ENCODE measurements at regions not wholly inside any gene's neighbourhood (a gene's known extent, or its start where the extent isn't known, plus 50 kb on each side); places are given as distances from the start of the nearest gene placed in this dataset.
A peak's percentile ranks its signal among the peaks of the same experiment; 100 is the strongest.

GRCh38 chr4:148565801-148566200, 123.6 kb upstream of the NR3C2 start:
- DNase-seq: no peak
- intact Hi-C loops (cut with DNase I, micrococcal nuclease): no loop called here
- no peak for TF ChIP-seq CTCF (IDR thresholded peaks at IDR 0.05)
- Histone ChIP-seq H3K4me1 (ENCODE audit: low read depth) (no peaks in the 10 kb centered on the region), H3K36me3 (ENCODE audit: low read depth) (no peaks in the 10 kb centered on the region), H3K9me3 (peaks cover 12% of the 10 kb centered on the region), H3K4me3 (no peak overlapping the region)
- ATAC-seq: no peak

GRCh38 chr4:148563684-148564083, 121.5 kb upstream of the NR3C2 start:
- Histone ChIP-seq H3K4me3 (no peak overlapping the region), H3K4me1 (ENCODE audit: low read depth) (no peaks in the 10 kb centered on the region), H3K9me3 (no peaks in the 10 kb centered on the region), H3K36me3 (ENCODE audit: low read depth) (no peaks in the 10 kb centered on the region)
- TF ChIP-seq CTCF (IDR thresholded peaks at IDR 0.05): no peak
- intact Hi-C loops (cut with DNase I, micrococcal nuclease): no loop called here
- ATAC-seq (no peak), DNase-seq (no peak)

GRCh38 chr4:148561467-148561866, 119.3 kb upstream of the NR3C2 start:
- H3K4me3 ChIP-seq: no peak overlapping the region
- no peaks in the 10 kb centered on the region for H3K9me3 ChIP-seq
- ATAC-seq: no peak
- no peak for DNase-seq
- intact Hi-C loops (cut with DNase I, micrococcal nuclease): no loop called here
- no peaks in the 10 kb centered on the region for H3K36me3 ChIP-seq (ENCODE audit: low read depth)
- no peaks in the 10 kb centered on the region for H3K4me1 ChIP-seq (ENCODE audit: low read depth)
- TF ChIP-seq CTCF (IDR thresholded peaks at IDR 0.05): no peak

- intact Hi-C loops (cut with DNase I, micrococcal nuclease): no loop called here
- no peak for DNase-seq
- H3K9me3 ChIP-seq: no peaks in the 10 kb centered on the region
- no peak for ATAC-seq
- no peaks in the 10 kb centered on the region for H3K4me1 ChIP-seq (ENCODE audit: low read depth)
- TF ChIP-seq CTCF (IDR thresholded peaks at IDR 0.05): no peak
- no peaks in the 10 kb centered on the region for H3K36me3 ChIP-seq (ENCODE audit: low read depth)
- H3K4me3 ChIP-seq: no peak overlapping the region
Observed at GRCh38 chr4:148557793-148558192, 115.6 kb upstream of the NR3C2 start.

- Histone ChIP-seq H3K36me3 (ENCODE audit: low read depth) (no peaks in the 10 kb centered on the region), H3K9me3 (no peaks in the 10 kb centered on the region), H3K4me3 (no peak overlapping the region), H3K4me1 (ENCODE audit: low read depth) (no peaks in the 10 kb centered on the region)
- ATAC-seq (no peak), DNase-seq (no peak)
- intact Hi-C loops (cut with DNase I, micrococcal nuclease): no loop called here
- no peak for TF ChIP-seq CTCF (IDR thresholded peaks at IDR 0.05)
Observed at GRCh38 chr4:148550788-148551187, 108.6 kb upstream of the NR3C2 start.

GRCh38 chr4:148542922-148543623, 100.9 kb upstream of the NR3C2 start:
- Histone ChIP-seq H3K36me3 (ENCODE audit: low read depth) (no peaks in the 10 kb centered on the region), H3K4me1 (ENCODE audit: low read depth) (peaks cover 23% of the 10 kb centered on the region), H3K4me3 (no peak overlapping the region), H3K9me3 (no peaks in the 10 kb centered on the region)
- intact Hi-C loops (cut with DNase I, micrococcal nuclease): no loop called here
- DNase-seq (peak in 1 of 3 donors; percentile 28), ATAC-seq (peak; percentile 74)
- TF ChIP-seq CTCF (IDR thresholded peaks at IDR 0.05): no peak

Measured in mucosa of descending colon (tissue), 3 donors.